OCI-LY3 (cell line): ENCODE measurements at regions not wholly inside any gene's neighbourhood (a gene's known extent, or its start where the extent isn't known, plus 50 kb on each side); places are given as distances from the start of the nearest gene placed in this dataset.
A peak's percentile ranks its signal among the peaks of the same experiment; 100 is the strongest.

Experiments used
- EZH2phosphoT487 ChIP-seq: fragments of 200-600 bp; shearing (Covaris generic); IDR thresholded peaks from 2 replicates; pipeline ENCODE4 v1.6.1; 2018; ENCODE audit warnings: antibody characterized with exemption, mixed run types, low read depth
- TF ChIP-seq, protein P1 (sequence below): fragments of 200-600, 300-600 bp; sonication (generic); IDR thresholded peaks from 2 replicates; pipeline ENCODE4 v1.5.1; 2014; ENCODE audit warnings: antibody characterized with exemption, low read length, low read depth

DNA sequence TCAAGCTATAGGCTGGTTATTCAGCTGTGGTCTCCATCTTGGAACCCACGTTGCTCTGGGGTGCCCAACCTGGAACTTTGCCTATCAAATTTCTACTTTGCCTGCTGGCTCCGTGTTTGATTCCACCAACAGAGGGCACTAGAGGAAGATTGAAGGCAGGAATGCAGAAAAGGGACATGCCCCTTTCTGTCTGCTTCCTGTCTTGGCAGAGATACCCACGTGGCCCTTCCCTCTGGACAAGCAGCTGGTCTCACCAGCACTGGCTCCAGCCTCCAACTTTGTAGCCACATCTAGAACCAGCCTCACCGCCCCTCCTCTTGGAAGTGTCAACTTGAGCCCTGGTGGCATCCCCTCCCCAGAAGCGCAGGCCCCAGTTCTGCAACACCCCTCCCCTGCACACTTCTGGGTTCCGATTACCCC is 52.1 kb upstream of the ZNF438 start:
- TF ChIP-seq, protein P1, sequence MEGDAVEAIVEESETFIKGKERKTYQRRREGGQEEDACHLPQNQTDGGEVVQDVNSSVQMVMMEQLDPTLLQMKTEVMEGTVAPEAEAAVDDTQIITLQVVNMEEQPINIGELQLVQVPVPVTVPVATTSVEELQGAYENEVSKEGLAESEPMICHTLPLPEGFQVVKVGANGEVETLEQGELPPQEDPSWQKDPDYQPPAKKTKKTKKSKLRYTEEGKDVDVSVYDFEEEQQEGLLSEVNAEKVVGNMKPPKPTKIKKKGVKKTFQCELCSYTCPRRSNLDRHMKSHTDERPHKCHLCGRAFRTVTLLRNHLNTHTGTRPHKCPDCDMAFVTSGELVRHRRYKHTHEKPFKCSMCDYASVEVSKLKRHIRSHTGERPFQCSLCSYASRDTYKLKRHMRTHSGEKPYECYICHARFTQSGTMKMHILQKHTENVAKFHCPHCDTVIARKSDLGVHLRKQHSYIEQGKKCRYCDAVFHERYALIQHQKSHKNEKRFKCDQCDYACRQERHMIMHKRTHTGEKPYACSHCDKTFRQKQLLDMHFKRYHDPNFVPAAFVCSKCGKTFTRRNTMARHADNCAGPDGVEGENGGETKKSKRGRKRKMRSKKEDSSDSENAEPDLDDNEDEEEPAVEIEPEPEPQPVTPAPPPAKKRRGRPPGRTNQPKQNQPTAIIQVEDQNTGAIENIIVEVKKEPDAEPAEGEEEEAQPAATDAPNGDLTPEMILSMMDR = peak; percentile 65
- no peak for TF ChIP-seq EZH2phosphoT487
